Memory B cell (primary cell): ENCODE measurements at regions not wholly inside any gene's neighbourhood (a gene's known extent, or its start where the extent isn't known, plus 50 kb on each side); places are given as distances from the start of the nearest gene placed in this dataset.

ENCODE experiments used
- ATAC-seq: fragments of 150-1000 bp; cut with Tn5 transposase; 2 replicates; pipeline ENCODE4 v1.10.0; 2021; ENCODE audit warnings: low read depth, mild to moderate bottlenecking, moderate library complexity
- DNase-seq, 2 donors: peaks; one replicate each; pipeline ENCODE4 v3.0.0; 2022; ENCODE audit warnings: low spot score in 2 of 2
- H3K27ac Mint-ChIP-seq: one replicate; pipeline ENCODE4 v1.8.0; 2022; ENCODE audit warnings: mild to moderate bottlenecking, moderate library complexity, mixed read lengths
- H3K27me3 Mint-ChIP-seq: one replicate; pipeline ENCODE4 v1.8.0; 2022; ENCODE audit warnings: mixed read lengths
- H3K36me3 Mint-ChIP-seq: one replicate; pipeline ENCODE4 v1.8.0; 2022; ENCODE audit warnings: mild to moderate bottlenecking, mixed read lengths
- H3K4me1 Mint-ChIP-seq: one replicate; pipeline ENCODE4 v1.8.0; 2022; ENCODE audit warnings: mixed read lengths
- H3K4me3 Mint-ChIP-seq: one replicate; pipeline ENCODE4 v1.8.0; 2022; ENCODE audit warnings: mild to moderate bottlenecking, moderate library complexity, mixed read lengths
- H3K9me3 Mint-ChIP-seq: one replicate; pipeline ENCODE4 v1.8.0; 2022; ENCODE audit warnings: mixed read lengths

GRCh38 chr13:106352850-106353249 lies 182.6 kb downstream of the EFNB2 start:
- no peak for ATAC-seq
- Mint-ChIP-seq H3K36me3 (no peaks in the 10 kb centered on the region), H3K27ac (no peak overlapping the region), H3K9me3 (no peaks in the 10 kb centered on the region), H3K27me3 (no peaks in the 10 kb centered on the region), H3K4me3 (no peak overlapping the region), H3K4me1 (no peaks in the 10 kb centered on the region)
- no peak for DNase-seq

- H3K27me3 Mint-ChIP-seq = no peaks in the 10 kb centered on the region
- no peak for DNase-seq
Observed at GRCh38 chr13:106351251-106351650, 184.2 kb downstream of the EFNB2 start.

GRCh38 chr13:106350208-106350607 lies 185.3 kb downstream of the EFNB2 start:
- no peak overlapping the region for H3K4me3 Mint-ChIP-seq
- H3K9me3 Mint-ChIP-seq = no peaks in the 10 kb centered on the region
- DNase-seq (no peak), ATAC-seq (no peak)
- H3K27ac Mint-ChIP-seq = no peak overlapping the region
- no peaks in the 10 kb centered on the region for H3K27me3 Mint-ChIP-seq
- no peaks in the 10 kb centered on the region for H3K4me1 Mint-ChIP-seq
- no peaks in the 10 kb centered on the region for H3K36me3 Mint-ChIP-seq

More at GRCh38 chr13:106351251-106351650, 184.2 kb downstream of the EFNB2 start:
- Mint-ChIP-seq H3K36me3 (no peaks in the 10 kb centered on the region), H3K9me3 (no peaks in the 10 kb centered on the region), H3K4me1 (no peaks in the 10 kb centered on the region), H3K27ac (no peak overlapping the region), H3K4me3 (no peak overlapping the region)
- ATAC-seq = no peak

DNA sequence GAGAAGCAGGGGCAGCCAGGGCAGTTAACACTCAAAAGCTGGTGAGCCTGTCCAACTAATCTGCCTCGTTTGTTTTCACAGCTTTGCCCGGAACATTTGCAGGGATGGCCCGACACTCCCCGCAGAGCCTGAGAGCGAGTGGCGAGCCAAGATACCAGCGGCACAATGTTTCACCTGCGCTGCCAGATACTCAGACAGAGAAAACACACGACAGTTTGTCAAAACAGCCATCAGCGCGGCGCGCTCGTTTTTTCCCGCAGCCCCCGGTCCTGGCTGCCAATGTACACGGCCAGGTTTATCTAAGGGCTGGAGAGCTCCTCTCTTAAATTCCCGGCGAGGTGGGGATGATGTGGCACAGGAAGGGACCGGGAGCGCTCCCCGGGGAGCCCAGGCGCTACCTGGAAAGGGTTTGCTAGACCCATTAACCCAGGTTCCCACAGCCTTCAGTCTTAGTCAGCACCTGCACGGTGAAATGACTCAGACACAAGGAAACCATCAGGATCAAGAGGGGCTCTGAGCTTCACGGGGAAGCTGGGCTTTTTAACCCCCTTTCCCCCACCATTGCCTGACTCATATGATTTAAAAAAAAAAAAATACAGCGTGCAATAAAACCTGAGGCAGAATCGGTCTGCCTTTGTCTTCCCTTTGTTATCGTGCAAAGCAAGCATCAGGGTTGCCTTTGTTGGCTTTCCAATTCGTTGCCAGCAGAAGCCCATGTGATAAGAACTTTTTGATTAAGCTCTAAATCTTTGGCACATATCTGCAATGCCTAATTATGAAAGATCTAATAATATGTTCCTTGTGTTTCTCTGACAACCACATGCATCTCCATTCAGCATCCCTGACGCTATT lies 186.2 kb downstream of the EFNB2 start:
- DNase-seq = no peak
- H3K4me3 Mint-ChIP-seq = no peak overlapping the region
- no peak overlapping the region for H3K27ac Mint-ChIP-seq
- no peaks in the 10 kb centered on the region for H3K27me3 Mint-ChIP-seq
- H3K9me3 Mint-ChIP-seq = no peaks in the 10 kb centered on the region
- no peaks in the 10 kb centered on the region for H3K4me1 Mint-ChIP-seq
- ATAC-seq = no peak
- no peaks in the 10 kb centered on the region for H3K36me3 Mint-ChIP-seq

- Mint-ChIP-seq H3K4me3 (no peak overlapping the region), H3K4me1 (no peaks in the 10 kb centered on the region), H3K36me3 (no peaks in the 10 kb centered on the region), H3K27me3 (no peaks in the 10 kb centered on the region), H3K9me3 (no peaks in the 10 kb centered on the region), H3K27ac (no peak overlapping the region)
- DNase-seq (no peak), ATAC-seq (no peak)
Observed at GRCh38 chr13:106348075-106348840, 187.2 kb downstream of the EFNB2 start.

DNA sequence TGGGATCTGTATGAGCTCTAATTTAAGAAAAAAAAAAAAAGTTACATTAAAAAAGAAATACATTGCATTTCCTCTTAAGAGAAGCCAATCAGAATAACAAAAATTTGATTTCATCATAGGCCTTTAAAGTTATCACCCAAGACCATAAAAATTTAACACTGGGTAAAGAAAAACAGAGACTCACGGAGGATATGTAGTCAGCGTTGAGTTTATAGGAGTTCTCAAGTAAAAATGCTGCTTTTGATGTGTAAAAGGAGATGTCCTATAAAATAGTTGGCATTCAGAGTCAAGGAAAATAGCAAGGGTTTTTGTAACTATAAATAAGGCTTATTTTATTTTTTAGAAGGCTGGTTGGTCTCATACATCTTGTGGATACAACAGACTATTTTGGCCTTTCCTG lies 191.1 kb downstream of the EFNB2 start:
- H3K27ac Mint-ChIP-seq = no peak overlapping the region
- no peaks in the 10 kb centered on the region for H3K36me3 Mint-ChIP-seq
- no peaks in the 10 kb centered on the region for H3K4me1 Mint-ChIP-seq
- peaks cover 13% of the 10 kb centered on the region for H3K9me3 Mint-ChIP-seq
- ATAC-seq (no peak), DNase-seq (no peak)
- H3K27me3 Mint-ChIP-seq = peaks cover 3% of the 10 kb centered on the region
- no peak overlapping the region for H3K4me3 Mint-ChIP-seq

DNA sequence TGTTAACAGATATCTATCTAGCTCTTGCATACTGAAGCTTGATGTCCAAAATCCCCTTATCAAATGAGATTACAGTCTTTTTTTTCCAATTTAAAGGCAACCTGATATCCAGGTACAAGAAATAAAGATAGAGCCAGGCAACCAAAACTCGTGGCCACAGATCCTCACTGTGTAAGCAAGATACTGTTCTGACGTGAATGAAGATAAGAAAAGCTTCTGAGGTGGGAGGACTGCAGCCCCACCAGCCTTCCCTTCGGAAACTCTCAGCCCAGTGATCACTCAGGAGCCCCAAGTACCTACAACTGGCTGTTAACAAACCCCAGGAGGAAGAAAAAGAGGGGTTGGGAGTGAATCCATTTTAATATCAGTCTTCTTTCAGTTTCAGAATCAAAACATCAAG lies 191.6 kb downstream of the EFNB2 start:
- ATAC-seq (no peak), DNase-seq (no peak)
- Mint-ChIP-seq H3K27ac (no peak overlapping the region), H3K9me3 (peaks cover 13% of the 10 kb centered on the region), H3K36me3 (no peaks in the 10 kb centered on the region), H3K27me3 (peaks cover 3% of the 10 kb centered on the region), H3K4me3 (no peak overlapping the region), H3K4me1 (no peaks in the 10 kb centered on the region)

DNA sequence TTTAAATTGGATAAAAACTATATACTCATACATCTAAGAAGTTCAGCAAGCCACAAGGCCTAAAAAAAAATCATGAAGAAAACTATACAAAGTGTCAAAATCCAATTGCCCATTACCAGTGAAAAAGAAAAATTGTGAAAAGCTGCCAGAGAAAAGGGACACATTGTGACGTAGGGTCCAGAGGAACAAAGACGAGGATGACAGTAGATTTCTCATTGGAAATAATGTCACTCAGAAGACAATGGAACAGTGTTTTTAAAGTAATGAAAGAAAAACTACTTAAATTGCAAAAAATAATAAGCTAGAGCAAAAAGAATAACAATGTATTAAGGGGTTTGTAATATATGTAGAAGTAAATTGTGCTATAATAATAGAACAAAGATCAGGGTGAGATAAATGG lies 195.2 kb downstream of the EFNB2 start:
- no peaks in the 10 kb centered on the region for H3K4me1 Mint-ChIP-seq
- H3K27me3 Mint-ChIP-seq = peaks cover 3% of the 10 kb centered on the region
- peaks cover 16% of the 10 kb centered on the region for H3K9me3 Mint-ChIP-seq
- no peak overlapping the region for H3K4me3 Mint-ChIP-seq
- no peaks in the 10 kb centered on the region for H3K36me3 Mint-ChIP-seq
- DNase-seq = no peak
- no peak overlapping the region for H3K27ac Mint-ChIP-seq
- ATAC-seq = no peak

- H3K36me3 Mint-ChIP-seq = no peaks in the 10 kb centered on the region
- H3K9me3 Mint-ChIP-seq = peaks cover 16% of the 10 kb centered on the region
- ATAC-seq (no peak), DNase-seq (no peak)
- H3K27ac Mint-ChIP-seq = no peak overlapping the region
- H3K27me3 Mint-ChIP-seq = peaks cover 3% of the 10 kb centered on the region
- no peaks in the 10 kb centered on the region for H3K4me1 Mint-ChIP-seq
- no peak overlapping the region for H3K4me3 Mint-ChIP-seq
Observed at GRCh38 chr13:106337096-106337850, 198.2 kb downstream of the EFNB2 start.

DNA sequence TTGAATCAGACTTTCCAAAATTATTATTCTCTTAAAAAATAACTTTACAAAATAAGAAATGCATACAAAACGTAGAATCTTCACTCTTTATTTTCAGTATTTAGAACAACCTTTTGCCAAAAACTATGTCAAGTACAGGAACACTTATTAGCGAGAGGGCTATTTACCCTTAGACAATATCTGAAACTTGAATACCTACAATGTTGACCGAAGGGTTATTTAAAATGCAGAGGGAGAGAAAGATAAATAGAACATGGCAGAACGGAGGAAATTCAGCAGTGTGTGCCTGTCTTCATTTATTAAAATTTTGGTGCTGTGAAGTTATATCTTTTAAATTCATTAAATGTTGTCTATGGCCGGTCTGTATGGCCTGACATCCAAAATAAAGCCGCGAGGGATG lies 198.8 kb downstream of the EFNB2 start:
- Mint-ChIP-seq H3K27me3 (peaks cover 3% of the 10 kb centered on the region), H3K36me3 (no peaks in the 10 kb centered on the region), H3K9me3 (peaks cover 14% of the 10 kb centered on the region), H3K27ac (no peak overlapping the region), H3K4me1 (no peaks in the 10 kb centered on the region), H3K4me3 (no peak overlapping the region)
- no peak for ATAC-seq
- DNase-seq = no peak

DNA sequence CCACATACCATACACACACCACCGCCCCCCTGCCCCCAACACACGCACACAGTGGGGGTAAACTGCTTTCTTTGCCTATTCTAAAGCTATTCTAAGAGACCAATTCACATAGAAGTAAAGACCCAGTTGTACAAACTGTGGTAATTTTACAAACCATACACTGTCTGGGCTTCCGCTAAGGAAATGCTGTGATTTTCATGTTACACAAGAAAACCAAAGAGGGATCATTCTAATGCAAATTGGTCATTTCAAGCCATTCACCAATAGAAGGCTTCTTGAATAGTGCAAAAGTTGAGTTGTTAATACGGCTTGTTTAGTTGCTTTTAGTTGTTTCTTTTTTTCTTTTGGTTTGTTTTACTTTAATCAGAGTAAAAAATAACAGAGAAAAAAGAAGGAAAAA lies 202.8 kb downstream of the EFNB2 start:
- no peak overlapping the region for H3K27ac Mint-ChIP-seq
- DNase-seq (no peak), ATAC-seq (no peak)
- no peak overlapping the region for H3K4me3 Mint-ChIP-seq
- no peaks in the 10 kb centered on the region for H3K9me3 Mint-ChIP-seq
- no peaks in the 10 kb centered on the region for H3K4me1 Mint-ChIP-seq
- no peaks in the 10 kb centered on the region for H3K36me3 Mint-ChIP-seq
- H3K27me3 Mint-ChIP-seq = no peaks in the 10 kb centered on the region

DNA sequence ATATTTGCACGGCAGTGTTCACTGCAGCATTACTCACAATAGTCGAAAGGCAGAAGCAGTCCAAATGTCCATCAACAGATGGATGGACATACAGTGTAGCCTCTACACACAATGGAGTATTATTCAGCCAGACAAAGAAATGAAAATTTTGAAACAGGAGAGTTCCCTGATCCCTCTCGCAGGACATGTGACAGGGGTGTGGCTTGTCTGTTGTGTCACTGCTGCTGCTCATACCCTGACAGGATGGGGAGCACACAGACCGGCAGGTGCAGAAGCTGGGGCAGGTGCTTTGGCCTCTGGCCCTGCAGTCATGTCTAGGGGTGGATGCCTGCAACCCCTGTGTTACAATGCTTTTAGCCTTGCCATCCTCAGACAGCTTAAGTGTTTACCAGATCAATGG lies 204.3 kb downstream of the EFNB2 start:
- H3K4me3 Mint-ChIP-seq = no peak overlapping the region
- H3K36me3 Mint-ChIP-seq = no peaks in the 10 kb centered on the region
- H3K9me3 Mint-ChIP-seq = no peaks in the 10 kb centered on the region
- H3K4me1 Mint-ChIP-seq = no peaks in the 10 kb centered on the region
- no peaks in the 10 kb centered on the region for H3K27me3 Mint-ChIP-seq
- H3K27ac Mint-ChIP-seq = no peak overlapping the region
- ATAC-seq = no peak
- DNase-seq = no peak

GRCh38 chr13:106329941-106330340 lies 205.5 kb downstream of the EFNB2 start:
- no peak for ATAC-seq
- H3K27me3 Mint-ChIP-seq = no peaks in the 10 kb centered on the region
- no peaks in the 10 kb centered on the region for H3K36me3 Mint-ChIP-seq
- H3K27ac Mint-ChIP-seq = no peak overlapping the region
- DNase-seq = no peak
- no peak overlapping the region for H3K4me3 Mint-ChIP-seq
- no peaks in the 10 kb centered on the region for H3K4me1 Mint-ChIP-seq
- H3K9me3 Mint-ChIP-seq = no peaks in the 10 kb centered on the region

DNA sequence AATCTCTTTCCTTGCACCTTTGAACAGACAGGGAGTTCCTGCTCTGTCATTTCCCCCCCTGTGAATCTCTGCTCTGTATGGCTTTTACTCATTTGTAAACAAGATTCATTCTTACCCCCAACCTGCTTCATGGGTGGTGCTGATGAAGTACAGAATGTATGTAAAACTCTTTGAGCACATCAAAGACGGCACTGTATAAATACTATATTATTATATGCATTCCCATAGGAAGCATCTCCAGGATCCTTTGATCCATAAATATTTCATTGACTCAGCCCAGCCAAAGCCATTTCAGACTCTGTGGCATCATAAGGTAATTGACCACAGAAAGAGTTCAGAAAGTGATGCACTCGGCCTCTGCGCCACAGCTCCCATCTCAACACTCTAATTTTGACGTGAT lies 208.7 kb downstream of the EFNB2 start:
- Mint-ChIP-seq H3K27ac (no peak overlapping the region), H3K4me3 (no peak overlapping the region), H3K36me3 (no peaks in the 10 kb centered on the region), H3K4me1 (no peaks in the 10 kb centered on the region), H3K9me3 (peaks cover 8% of the 10 kb centered on the region), H3K27me3 (no peaks in the 10 kb centered on the region)
- no peak for ATAC-seq
- DNase-seq = no peak
